HG02840 (cell line): ENCODE measurements at regions not wholly inside any gene's neighbourhood (a gene's known extent, or its start where the extent isn't known, plus 50 kb on each side); places are given as distances from the start of the nearest gene placed in this dataset.

Experiments used
- ATAC-seq: cut with Tn5 transposase; IDR thresholded peaks from one replicate; pipeline ENCODE4 v1.9.1; 2021; ENCODE audit warnings: mild to moderate bottlenecking, moderate library complexity, moderate number of reproducible peaks; ENCODE audit not compliant: unreplicated experiment, low FRiP score

- ATAC-seq, result no peak
These were observed 145.2 kb upstream of the ANKRD28 start for GRCh38 chr3:15942936-15943335.

- no peak for ATAC-seq
These were observed 150.6 kb upstream of the ANKRD28 start for GRCh38 chr3:15948388-15948787.

- ATAC-seq, result no peak
These were observed 154.9 kb upstream of the ANKRD28 start for GRCh38 chr3:15952543-15953175.

GRCh38 chr3:15953841-15954240 lies 156.1 kb upstream of the ANKRD28 start:
- ATAC-seq, result no peak

DNA sequence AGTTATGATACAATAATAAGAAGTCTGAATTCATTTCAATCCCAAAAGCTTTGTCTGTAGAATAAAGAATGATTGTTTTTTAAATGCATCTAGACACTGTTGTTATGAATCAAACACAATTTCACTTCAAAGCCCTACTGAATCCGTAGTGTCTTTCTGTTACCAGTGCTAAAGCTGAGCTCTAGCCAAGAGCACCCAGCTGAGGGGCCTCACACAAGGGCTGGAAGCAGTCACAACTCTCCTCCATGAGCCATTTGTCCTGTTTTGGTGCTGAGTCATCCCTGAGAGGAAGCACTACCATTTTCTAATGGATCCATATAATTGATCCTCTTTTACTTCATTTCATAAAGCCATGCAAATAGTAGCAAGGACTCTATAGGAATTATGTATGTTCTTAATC lies 158.2 kb upstream of the ANKRD28 start:
- ATAC-seq, result no peak

DNA sequence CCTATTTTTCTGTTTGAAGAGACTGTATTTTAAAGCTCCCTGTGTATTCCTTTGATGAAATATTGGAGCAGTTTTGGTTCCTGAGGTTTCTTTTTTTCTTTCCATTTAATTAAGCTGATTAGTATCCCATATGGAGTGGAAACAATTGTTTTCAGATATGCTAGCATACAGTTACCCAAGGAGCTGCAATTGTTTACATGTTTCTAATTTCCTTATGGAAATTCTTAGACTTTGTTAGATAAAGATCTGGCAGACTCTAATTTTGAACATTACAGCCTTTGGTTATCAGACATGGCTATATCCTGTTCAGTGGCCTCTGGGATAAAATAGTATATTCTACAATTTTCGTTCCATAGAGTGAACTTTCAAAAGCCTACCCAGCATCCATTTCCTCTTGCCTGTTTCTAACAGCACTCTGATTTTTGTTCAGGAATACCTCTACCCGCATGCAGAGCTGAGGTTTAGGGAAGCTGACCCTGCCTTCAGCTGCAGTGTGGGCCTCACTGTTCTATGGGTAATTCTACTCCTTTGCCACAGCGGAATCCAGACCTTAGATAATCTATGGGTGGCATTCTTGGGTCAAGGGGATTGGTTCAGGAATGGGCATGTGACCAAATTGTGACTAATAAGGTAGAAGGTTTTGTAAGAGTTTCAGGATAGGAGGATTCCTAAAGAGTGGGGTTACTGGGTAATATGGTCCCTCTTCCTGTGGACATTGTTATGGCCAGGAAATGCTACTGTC lies 161.1 kb upstream of the ANKRD28 start:
- no peak for ATAC-seq

DNA sequence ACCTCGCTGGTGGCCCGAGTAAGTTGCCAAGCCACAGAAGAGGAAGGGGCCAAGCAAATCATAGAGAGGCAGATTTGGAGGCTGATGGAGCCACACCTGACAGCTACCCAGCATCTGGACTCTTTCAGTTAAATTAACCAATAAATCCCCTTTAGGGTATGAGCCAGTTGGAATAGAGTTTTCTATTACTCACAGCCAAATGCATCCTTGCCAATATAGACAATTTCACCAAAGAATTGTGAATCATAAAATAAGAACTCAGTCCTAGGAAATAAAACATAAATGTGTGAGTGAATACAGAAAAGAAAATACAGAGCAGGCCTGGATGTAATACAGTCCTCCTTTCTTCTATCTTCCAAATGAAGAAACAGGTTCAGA lies 161.6 kb upstream of the ANKRD28 start:
- ATAC-seq, result no peak

GRCh38 chr3:15964605-15965442 lies 167.0 kb upstream of the ANKRD28 start:
- no peak for ATAC-seq

GRCh38 chr3:15967577-15967976 lies 169.8 kb upstream of the ANKRD28 start:
- ATAC-seq, result no peak

DNA sequence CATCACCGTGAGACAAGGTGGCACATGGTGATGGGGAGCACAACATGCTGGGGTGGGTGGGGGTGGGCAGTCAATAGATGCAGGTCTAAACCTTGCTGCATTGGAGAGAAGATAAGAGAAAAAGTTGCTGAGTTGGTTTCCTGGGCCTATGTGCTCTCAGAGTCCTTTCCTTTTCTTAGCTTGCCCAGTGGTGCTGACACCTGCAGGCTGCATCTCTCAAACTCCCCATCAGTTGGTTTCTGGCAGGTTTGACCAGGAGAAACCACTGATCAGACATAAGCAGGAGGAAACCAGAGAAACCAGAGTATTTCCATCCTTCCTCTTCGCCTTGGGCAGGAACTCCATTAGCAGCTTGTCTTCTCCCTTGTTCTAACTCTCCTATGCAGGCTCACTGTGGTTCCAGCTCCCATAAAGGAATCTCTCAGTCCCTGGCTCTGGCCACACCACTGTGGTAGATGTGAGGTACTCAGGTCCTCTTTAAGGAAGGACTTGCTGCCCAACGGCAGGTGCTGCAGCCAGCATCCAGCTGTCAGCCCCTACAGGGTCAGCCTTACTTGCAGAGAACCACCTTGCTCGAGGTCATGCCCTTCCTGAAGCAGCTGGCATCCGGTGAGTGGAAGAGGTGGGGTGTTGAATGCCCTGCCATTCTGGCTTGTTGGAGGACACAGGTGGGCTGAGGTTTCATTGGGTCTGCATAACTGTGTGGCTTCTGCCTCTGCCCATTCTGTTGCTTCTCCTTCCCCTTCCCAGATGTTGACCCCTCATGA lies 172.3 kb upstream of the ANKRD28 start:
- ATAC-seq, result no peak

- ATAC-seq, result no peak
These were observed 175.6 kb upstream of the ANKRD28 start for GRCh38 chr3:15973414-15973813.

DNA sequence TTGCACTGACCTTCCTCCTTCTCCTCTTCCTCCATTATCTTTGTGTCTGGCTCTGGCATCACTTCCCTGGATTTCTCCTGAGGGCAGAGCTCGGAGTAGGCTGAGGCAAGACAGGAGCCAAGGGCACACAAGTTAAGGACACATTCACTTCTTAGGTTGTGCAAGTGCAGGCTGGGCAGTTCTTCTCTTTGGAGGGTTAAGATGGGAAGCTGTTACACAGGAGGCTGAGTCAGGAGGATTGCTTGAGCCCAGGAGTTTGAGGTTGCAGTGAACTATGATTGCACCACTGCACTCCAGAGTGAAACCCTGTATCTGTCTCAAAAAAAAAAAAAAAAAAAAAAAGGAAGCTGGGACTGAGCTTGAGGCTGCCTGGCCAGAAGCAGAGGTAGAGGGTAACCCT lies 176.2 kb upstream of the ANKRD28 start:
- ATAC-seq, result no peak

- ATAC-seq, result no peak
These were observed 176.9 kb upstream of the ANKRD28 start for GRCh38 chr3:15974647-15975046.

GRCh38 chr3:15976524-15976923 lies 178.7 kb upstream of the ANKRD28 start:
- no peak for ATAC-seq

GRCh38 chr3:15977090-15977489 lies 179.3 kb upstream of the ANKRD28 start:
- no peak for ATAC-seq

- ATAC-seq, result no peak
These were observed 179.9 kb upstream of the ANKRD28 start for GRCh38 chr3:15977598-15978232.

- ATAC-seq, result no peak
These were observed 181.0 kb upstream of the ANKRD28 start for GRCh38 chr3:15978801-15979200.

DNA sequence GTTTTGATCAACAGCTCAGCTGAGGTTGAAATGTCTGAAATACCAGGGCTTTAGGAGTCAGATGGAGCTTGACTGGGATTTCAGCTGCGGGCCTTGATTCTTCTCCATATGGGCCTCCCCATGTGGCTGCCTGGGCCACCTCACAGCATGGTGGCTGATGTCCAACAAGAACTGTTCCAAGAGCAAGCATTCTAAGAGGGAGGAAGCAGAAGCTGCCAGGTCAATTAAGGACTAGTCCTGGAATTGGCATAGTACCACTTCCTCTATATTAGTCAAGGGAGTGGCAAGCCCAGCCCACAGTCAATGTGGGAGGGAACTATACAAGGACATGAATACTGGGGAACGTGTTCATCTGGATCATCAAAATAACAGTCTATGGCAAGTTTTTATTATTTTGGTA lies 181.7 kb upstream of the ANKRD28 start:
- ATAC-seq, result no peak

DNA sequence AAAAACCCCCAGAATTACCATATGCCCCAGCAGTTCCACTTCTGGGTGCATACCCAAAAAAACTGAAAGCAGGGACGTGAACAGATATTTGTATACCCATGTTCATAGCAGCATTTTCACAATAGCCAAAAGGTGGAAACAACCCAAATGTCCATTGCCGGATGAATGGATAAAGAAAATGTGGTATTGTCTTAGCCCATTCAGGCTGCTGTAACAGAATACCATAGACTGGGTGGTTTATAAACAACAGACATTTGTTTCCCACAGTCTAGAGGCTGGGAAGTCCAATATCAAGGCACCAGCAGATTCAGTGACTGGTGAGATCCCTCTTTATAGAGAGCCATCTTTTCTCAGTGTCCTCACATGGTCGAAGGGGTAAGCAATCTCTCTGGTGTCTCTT lies 182.1 kb upstream of the ANKRD28 start:
- no peak for ATAC-seq

- ATAC-seq, result no peak
These were observed 184.5 kb upstream of the ANKRD28 start for GRCh38 chr3:15982243-15982642.
